ENCODE measurements at regions not wholly inside any gene's neighbourhood (a gene's known extent, or its start where the extent isn't known, plus 50 kb on each side); places are given as distances from the start of the nearest gene placed in this dataset.

DNA sequence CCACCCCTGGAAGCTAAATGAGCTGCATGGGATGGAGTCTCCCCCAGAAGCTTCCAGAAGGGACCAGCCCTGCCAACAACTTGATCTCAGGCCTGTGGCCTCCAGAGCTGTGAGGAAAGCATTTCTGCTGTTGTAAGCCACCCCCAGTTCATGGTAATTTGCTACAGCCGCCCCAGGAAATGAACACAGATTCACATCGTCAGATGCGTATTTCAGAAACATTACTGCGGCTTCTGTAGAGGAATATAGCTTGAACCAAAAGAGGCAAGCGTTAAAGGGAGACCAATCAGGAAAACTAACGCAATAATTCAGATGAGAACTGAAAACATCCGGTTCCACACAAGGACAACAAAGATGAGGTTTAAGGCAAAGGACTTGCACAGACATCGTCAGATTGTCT is 128.4 kb upstream of the TBL1X start:
- no peak overlapping the region for H3K9ac ChIP-seq
- H3K27me3 ChIP-seq (ENCODE audit: insufficient read depth, low read depth): no peaks in the 10 kb centered on the region
- no peaks in the 10 kb centered on the region for H3K36me3 ChIP-seq (ENCODE audit: insufficient read depth)
- H3K27ac ChIP-seq: no peak overlapping the region
- H2AFZ ChIP-seq (ENCODE audit: low read depth): no peak overlapping the region
- no peak overlapping the region for H3K4me2 ChIP-seq
- no peak overlapping the region for H3K4me3 ChIP-seq (IDR thresholded peaks at IDR 0.05; ENCODE audit: insufficient read depth, low read depth, low read length)
- peaks cover 33% of the 10 kb centered on the region for H3K4me1 ChIP-seq (ENCODE audit: low read depth, poor library complexity, severe bottlenecking)
- H4K20me1 ChIP-seq (ENCODE audit: insufficient read depth): no peaks in the 10 kb centered on the region
- no peaks in the 10 kb centered on the region for H3K79me2 ChIP-seq (ENCODE audit: insufficient read depth, low read depth)
- TF ChIP-seq, protein P1, sequence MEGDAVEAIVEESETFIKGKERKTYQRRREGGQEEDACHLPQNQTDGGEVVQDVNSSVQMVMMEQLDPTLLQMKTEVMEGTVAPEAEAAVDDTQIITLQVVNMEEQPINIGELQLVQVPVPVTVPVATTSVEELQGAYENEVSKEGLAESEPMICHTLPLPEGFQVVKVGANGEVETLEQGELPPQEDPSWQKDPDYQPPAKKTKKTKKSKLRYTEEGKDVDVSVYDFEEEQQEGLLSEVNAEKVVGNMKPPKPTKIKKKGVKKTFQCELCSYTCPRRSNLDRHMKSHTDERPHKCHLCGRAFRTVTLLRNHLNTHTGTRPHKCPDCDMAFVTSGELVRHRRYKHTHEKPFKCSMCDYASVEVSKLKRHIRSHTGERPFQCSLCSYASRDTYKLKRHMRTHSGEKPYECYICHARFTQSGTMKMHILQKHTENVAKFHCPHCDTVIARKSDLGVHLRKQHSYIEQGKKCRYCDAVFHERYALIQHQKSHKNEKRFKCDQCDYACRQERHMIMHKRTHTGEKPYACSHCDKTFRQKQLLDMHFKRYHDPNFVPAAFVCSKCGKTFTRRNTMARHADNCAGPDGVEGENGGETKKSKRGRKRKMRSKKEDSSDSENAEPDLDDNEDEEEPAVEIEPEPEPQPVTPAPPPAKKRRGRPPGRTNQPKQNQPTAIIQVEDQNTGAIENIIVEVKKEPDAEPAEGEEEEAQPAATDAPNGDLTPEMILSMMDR (conservative IDR thresholded peaks at IDR 0.05; ENCODE audit: low read depth, low read length): no peak

DNA sequence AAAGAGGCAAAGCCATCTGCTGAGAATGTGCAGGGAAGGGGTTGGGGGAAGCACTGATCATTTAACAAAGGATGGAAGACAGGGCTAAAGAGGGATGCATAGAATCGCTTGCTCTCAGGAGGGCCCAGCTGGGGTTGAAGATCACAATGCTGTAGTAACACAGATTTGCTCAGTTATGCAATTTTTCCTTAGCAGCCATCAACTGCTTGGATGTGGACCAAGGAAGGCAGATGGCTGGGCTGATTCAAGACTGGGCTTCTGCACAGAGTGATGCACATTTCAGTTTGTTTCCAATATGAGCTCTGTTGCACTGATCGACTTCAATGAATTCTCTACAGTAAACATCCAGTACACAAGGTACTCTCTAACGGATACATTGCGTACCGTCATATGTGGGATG is 127.8 kb upstream of the TBL1X start:
- no peaks in the 10 kb centered on the region for H3K27me3 ChIP-seq (ENCODE audit: insufficient read depth, low read depth)
- H3K4me2 ChIP-seq: no peak overlapping the region
- no peaks in the 10 kb centered on the region for H4K20me1 ChIP-seq (ENCODE audit: insufficient read depth)
- H3K79me2 ChIP-seq (ENCODE audit: insufficient read depth, low read depth): no peaks in the 10 kb centered on the region
- no peak overlapping the region for H3K27ac ChIP-seq
- H3K4me3 ChIP-seq (IDR thresholded peaks at IDR 0.05; ENCODE audit: insufficient read depth, low read depth, low read length): no peak overlapping the region
- H3K9ac ChIP-seq: no peak overlapping the region
- H3K36me3 ChIP-seq (ENCODE audit: insufficient read depth): no peaks in the 10 kb centered on the region
- H3K4me1 ChIP-seq (ENCODE audit: low read depth, poor library complexity, severe bottlenecking): peaks cover 36% of the 10 kb centered on the region
- TF ChIP-seq, protein P1 (conservative IDR thresholded peaks at IDR 0.05; ENCODE audit: low read depth, low read length): no peak
- H2AFZ ChIP-seq (ENCODE audit: low read depth): no peak overlapping the region

DNA sequence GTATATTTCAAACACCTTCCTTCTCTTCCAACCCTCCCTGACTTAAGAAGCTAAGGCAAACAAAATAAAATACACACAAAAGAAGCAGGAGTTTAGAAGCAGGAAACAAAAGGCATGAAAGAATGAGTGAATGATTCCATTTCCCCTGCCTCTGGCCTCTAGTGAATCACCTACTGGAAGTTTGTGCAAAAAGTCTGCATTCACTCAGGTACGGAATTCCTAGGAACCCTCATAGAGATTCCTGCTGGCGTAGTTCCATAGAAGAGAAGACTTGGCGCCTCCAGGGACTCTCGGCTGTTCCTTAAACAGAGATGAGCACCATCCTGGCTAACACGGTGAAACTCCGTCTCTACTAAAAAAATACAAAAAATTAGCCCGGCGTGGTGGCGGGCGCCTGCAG is 125.9 kb upstream of the TBL1X start:
- Histone ChIP-seq H4K20me1 (ENCODE audit: insufficient read depth) (no peaks in the 10 kb centered on the region), H3K79me2 (ENCODE audit: insufficient read depth, low read depth) (no peaks in the 10 kb centered on the region), H3K36me3 (ENCODE audit: insufficient read depth) (no peaks in the 10 kb centered on the region), H2AFZ (ENCODE audit: low read depth) (no peak overlapping the region), H3K4me1 (ENCODE audit: low read depth, poor library complexity, severe bottlenecking) (peaks cover 36% of the 10 kb centered on the region), H3K9ac (no peak overlapping the region), H3K27me3 (ENCODE audit: insufficient read depth, low read depth) (no peaks in the 10 kb centered on the region), H3K27ac (no peak overlapping the region; the same call in 1 of the 2 replicates), H3K4me2 (no peak overlapping the region), H3K4me3 (IDR thresholded peaks at IDR 0.05; ENCODE audit: insufficient read depth, low read depth, low read length) (no peak overlapping the region)
- TF ChIP-seq, protein P1 (conservative IDR thresholded peaks at IDR 0.05; ENCODE audit: low read depth, low read length): no peak

DNA sequence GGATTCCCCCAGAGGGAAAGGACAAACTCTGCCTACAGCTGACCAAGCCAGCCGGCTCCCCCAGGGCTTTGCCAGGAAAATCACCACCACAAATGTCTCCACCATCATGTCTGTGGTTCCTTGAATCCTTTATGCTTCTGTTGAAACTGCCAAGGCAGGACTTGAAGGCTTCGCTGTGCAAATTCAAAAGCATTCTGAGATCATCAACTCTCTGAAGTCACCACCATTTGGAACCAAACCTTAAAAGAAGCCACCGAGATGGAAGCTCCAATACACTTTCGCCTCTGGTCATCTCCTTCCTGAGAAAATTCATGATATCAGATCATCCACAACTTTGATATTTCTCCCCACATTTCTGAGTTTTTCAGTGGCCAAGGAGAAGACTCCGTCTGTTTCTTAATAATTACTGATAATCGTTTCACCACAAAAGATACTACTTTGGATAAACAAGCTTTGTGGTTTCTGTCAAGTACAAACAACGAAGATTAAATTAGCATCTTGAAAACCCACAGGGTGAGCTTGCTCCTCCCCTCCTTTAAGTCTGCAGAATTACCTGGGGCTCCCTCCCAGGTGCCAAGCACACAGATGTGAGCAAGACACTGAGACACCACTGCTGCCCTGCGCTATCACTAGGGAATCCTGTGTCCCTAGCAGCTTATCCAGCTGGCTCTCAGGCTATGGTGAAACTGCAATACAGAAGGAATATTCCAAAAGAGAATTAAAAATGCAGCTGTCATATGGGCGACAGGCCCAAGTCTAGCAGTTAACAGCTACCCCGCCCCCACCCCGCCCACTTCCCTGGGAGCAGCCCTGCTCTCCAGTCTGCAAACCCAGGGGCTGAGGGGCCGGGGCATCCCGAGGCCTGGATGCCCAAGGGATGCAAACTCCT is 125.0 kb upstream of the TBL1X start:
- Histone ChIP-seq H3K4me2 (peak overlapping the region; percentile 94), H4K20me1 (ENCODE audit: insufficient read depth) (no peaks in the 10 kb centered on the region), H2AFZ (ENCODE audit: low read depth) (peak overlapping the region; percentile 69; the same call in 1 of the 2 replicates), H3K79me2 (ENCODE audit: insufficient read depth, low read depth) (no peaks in the 10 kb centered on the region), H3K9ac (peak overlapping the region; percentile 70; the same call in 1 of the 2 replicates), H3K4me1 (ENCODE audit: low read depth, poor library complexity, severe bottlenecking) (peaks cover 36% of the 10 kb centered on the region), H3K36me3 (ENCODE audit: insufficient read depth) (no peaks in the 10 kb centered on the region), H3K4me3 (IDR thresholded peaks at IDR 0.05; ENCODE audit: insufficient read depth, low read depth, low read length) (no peak overlapping the region), H3K27me3 (ENCODE audit: insufficient read depth, low read depth) (no peaks in the 10 kb centered on the region), H3K27ac (peak overlapping the region; percentile 95)
- TF ChIP-seq, protein P1 (conservative IDR thresholded peaks at IDR 0.05; ENCODE audit: low read depth, low read length): no peak
